NCI-H1417 treated with DMSO at 0.1 percent for 48 hours (cell line): ENCODE measurements at regions not wholly inside any gene's neighbourhood (a gene's known extent, or its start where the extent isn't known, plus 50 kb on each side); places are given as distances from the start of the nearest gene placed in this dataset.
A peak's percentile ranks its signal among the peaks of the same experiment; 100 is the strongest.

Experiments used
- DNase-seq: peaks from one replicate; lab custom pipeline; 2025; lab: John Stamatoyannopoulos, UW

GRCh38 chr16:61596655-61597054 is 439.6 kb downstream of the CDH8 start:
- DNase-seq = no peak

GRCh38 chr16:61595605-61596004 is 440.6 kb downstream of the CDH8 start:
- DNase-seq = no peak

- DNase-seq = peak; percentile 11
These were observed 445.7 kb downstream of the CDH8 start for GRCh38 chr16:61590577-61590976.

GRCh38 chr16:61587526-61587925 is 448.7 kb downstream of the CDH8 start:
- no peak for DNase-seq

GRCh38 chr16:61581417-61582046 is 454.7 kb downstream of the CDH8 start:
- no peak for DNase-seq

- DNase-seq = no peak
These were observed 455.7 kb downstream of the CDH8 start for GRCh38 chr16:61580579-61580978.

- DNase-seq = no peak
These were observed 457.0 kb downstream of the CDH8 start for GRCh38 chr16:61579195-61579594.

GRCh38 chr16:61576476-61576875 is 459.8 kb downstream of the CDH8 start:
- no peak for DNase-seq

- DNase-seq = no peak
These were observed 460.6 kb downstream of the CDH8 start for GRCh38 chr16:61575617-61576016.

GRCh38 chr16:61569028-61569427 is 467.2 kb downstream of the CDH8 start:
- DNase-seq = no peak

- no peak for DNase-seq
These were observed 471.5 kb downstream of the CDH8 start for GRCh38 chr16:61564716-61565115.

GRCh38 chr16:61555718-61556441 is 480.4 kb downstream of the CDH8 start:
- no peak for DNase-seq

- DNase-seq = no peak
These were observed 486.9 kb downstream of the CDH8 start for GRCh38 chr16:61549327-61549726.

- DNase-seq = no peak
These were observed 488.6 kb downstream of the CDH8 start for GRCh38 chr16:61547626-61548025.

- DNase-seq = no peak
These were observed 492.1 kb downstream of the CDH8 start for GRCh38 chr16:61544165-61544564.

GRCh38 chr16:61540216-61540615 is 496.0 kb downstream of the CDH8 start:
- DNase-seq = no peak

GRCh38 chr16:61530697-61531096 is 505.5 kb downstream of the CDH8 start:
- DNase-seq = no peak

GRCh38 chr16:61500851-61501250 is 535.4 kb downstream of the CDH8 start:
- DNase-seq = no peak

GRCh38 chr16:61480250-61480649 is 556.0 kb downstream of the CDH8 start:
- no peak for DNase-seq

GRCh38 chr16:61471737-61472136 is 564.5 kb downstream of the CDH8 start:
- no peak for DNase-seq

GRCh38 chr16:61471023-61471422 is 565.2 kb downstream of the CDH8 start:
- DNase-seq = no peak

GRCh38 chr16:61465285-61465684 is 571.0 kb downstream of the CDH8 start:
- no peak for DNase-seq

GRCh38 chr16:61460020-61460419 is 576.2 kb downstream of the CDH8 start:
- DNase-seq = no peak

GRCh38 chr16:61435346-61435745 is 600.9 kb downstream of the CDH8 start:
- no peak for DNase-seq
